ENCODE measurements at regions not wholly inside any gene's neighbourhood (a gene's known extent, or its start where the extent isn't known, plus 50 kb on each side); places are given as distances from the start of the nearest gene placed in this dataset.

DNA sequence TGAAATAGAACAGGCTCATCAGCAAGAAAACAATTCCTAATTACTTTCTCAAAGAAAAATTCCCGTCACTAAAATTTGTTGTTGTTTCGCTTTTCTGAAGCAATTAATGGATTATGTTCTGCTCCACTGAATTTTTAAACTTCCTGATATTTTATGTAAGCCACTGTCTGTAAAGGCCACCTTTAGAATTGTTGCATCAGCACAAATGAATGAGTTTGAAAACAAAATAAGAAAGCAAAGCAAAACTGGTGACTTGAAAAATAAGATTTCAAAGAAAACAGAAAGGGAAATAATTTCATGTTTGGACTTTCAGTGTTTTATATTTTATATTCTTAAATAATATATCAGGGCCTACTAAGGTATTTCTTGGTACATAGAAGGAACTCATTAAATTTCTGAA, 636.3 kb upstream of the TYRP1 start:
- TF ChIP-seq, protein P1, sequence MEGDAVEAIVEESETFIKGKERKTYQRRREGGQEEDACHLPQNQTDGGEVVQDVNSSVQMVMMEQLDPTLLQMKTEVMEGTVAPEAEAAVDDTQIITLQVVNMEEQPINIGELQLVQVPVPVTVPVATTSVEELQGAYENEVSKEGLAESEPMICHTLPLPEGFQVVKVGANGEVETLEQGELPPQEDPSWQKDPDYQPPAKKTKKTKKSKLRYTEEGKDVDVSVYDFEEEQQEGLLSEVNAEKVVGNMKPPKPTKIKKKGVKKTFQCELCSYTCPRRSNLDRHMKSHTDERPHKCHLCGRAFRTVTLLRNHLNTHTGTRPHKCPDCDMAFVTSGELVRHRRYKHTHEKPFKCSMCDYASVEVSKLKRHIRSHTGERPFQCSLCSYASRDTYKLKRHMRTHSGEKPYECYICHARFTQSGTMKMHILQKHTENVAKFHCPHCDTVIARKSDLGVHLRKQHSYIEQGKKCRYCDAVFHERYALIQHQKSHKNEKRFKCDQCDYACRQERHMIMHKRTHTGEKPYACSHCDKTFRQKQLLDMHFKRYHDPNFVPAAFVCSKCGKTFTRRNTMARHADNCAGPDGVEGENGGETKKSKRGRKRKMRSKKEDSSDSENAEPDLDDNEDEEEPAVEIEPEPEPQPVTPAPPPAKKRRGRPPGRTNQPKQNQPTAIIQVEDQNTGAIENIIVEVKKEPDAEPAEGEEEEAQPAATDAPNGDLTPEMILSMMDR (IDR thresholded peaks at IDR 0.05; ENCODE audit: poor library complexity) = no peak
- no peak for TF ChIP-seq EZH2 (IDR thresholded peaks at IDR 0.05; ENCODE audit: borderline replicate concordance)
- TF ChIP-seq EZH2phosphoT487 (IDR thresholded peaks at IDR 0.05; ENCODE audit: low read depth, severe bottlenecking, unreplicated experiment) = no peak

Measured in hepatocyte (in vitro differentiated cells).